Astrocyte (in vitro differentiated cells and primary cell): ENCODE measurements at regions not wholly inside any gene's neighbourhood (a gene's known extent, or its start where the extent isn't known, plus 50 kb on each side); places are given as distances from the start of the nearest gene placed in this dataset.

Source experiments
- DNase-seq: peaks from one replicate; pipeline ENCODE4 v3.0.0-alpha.2; 2010; ENCODE audit warnings: low read depth
- FAIRE-seq: peaks from 2 replicates; lab custom pipeline; 2011; peaks lifted over from hg19 to GRCh38; lab: Jason Lieb, UNC
- H2AFZ ChIP-seq: 2 replicates; pipeline ENCODE4 v1.6.0; 2012; ENCODE audit warnings: low read depth, low read length, inconsistent platforms
- H3K27ac ChIP-seq: 2 replicates; pipeline ENCODE4 v1.5.1; 2011; ENCODE audit warnings: low read depth, low read length, inconsistent platforms
- H3K27me3 ChIP-seq: 2 replicates; pipeline ENCODE4 v1.6.0; 2011; ENCODE audit warnings: low read length, inconsistent platforms; ENCODE audit not compliant: insufficient read depth
- H3K36me3 ChIP-seq: 2 replicates; pipeline ENCODE4 v1.5.1; 2011; ENCODE audit warnings: low read length, inconsistent platforms; ENCODE audit not compliant: insufficient read depth
- H3K4me1 ChIP-seq: 2 replicates; pipeline ENCODE4 v1.5.1; 2011; ENCODE audit warnings: low read length, inconsistent platforms; ENCODE audit not compliant: insufficient read depth
- H3K4me2 ChIP-seq: 2 replicates; pipeline ENCODE4 v1.6.0; 2012; ENCODE audit warnings: low read length, inconsistent platforms
- H3K4me3 ChIP-seq: 2 replicates; pipeline ENCODE4 v1.5.1; 2011; ENCODE audit warnings: low read depth, mild to moderate bottlenecking, low read length, inconsistent platforms; ENCODE audit not compliant: insufficient read depth
- H3K79me2 ChIP-seq: 2 replicates; pipeline ENCODE4 v1.6.0; 2012; ENCODE audit warnings: mild to moderate bottlenecking, low read length, inconsistent platforms; ENCODE audit not compliant: insufficient read depth
- H3K9ac ChIP-seq: 2 replicates; pipeline ENCODE4 v1.6.0; 2012; ENCODE audit warnings: mild to moderate bottlenecking, low read length, inconsistent platforms
- H3K9me3 ChIP-seq: 2 replicates; pipeline ENCODE4 v1.5.1; 2012; ENCODE audit warnings: low read depth, mild to moderate bottlenecking, low read length, inconsistent platforms; ENCODE audit not compliant: insufficient read depth
- H4K20me1 ChIP-seq: 2 replicates; pipeline ENCODE4 v1.6.0; 2012; ENCODE audit warnings: low read length, inconsistent platforms; ENCODE audit not compliant: insufficient read depth
- H3K27ac Mint-ChIP-seq: one replicate; pipeline ENCODE4 v1.8.0; 2021; ENCODE audit warnings: mild to moderate bottlenecking, mixed read lengths; ENCODE audit not compliant: unreplicated experiment
- H3K27me3 Mint-ChIP-seq: one replicate; pipeline ENCODE4 v1.8.0; 2021; ENCODE audit warnings: low read depth, mixed read lengths; ENCODE audit not compliant: unreplicated experiment
- H3K36me3 Mint-ChIP-seq: one replicate; pipeline ENCODE4 v1.8.0; 2021; ENCODE audit warnings: low read depth, mixed read lengths; ENCODE audit not compliant: unreplicated experiment
- H3K4me1 Mint-ChIP-seq: one replicate; pipeline ENCODE4 v1.8.0; 2021; ENCODE audit warnings: low read depth, mixed read lengths; ENCODE audit not compliant: unreplicated experiment
- H3K4me3 Mint-ChIP-seq: one replicate; pipeline ENCODE4 v1.8.0; 2021; ENCODE audit warnings: mild to moderate bottlenecking, moderate library complexity, mixed read lengths; ENCODE audit not compliant: unreplicated experiment
- H3K9me3 Mint-ChIP-seq: one replicate; pipeline ENCODE4 v1.8.0; 2021; ENCODE audit warnings: mild to moderate bottlenecking, mixed read lengths; ENCODE audit not compliant: unreplicated experiment
- CTCF ChIP-seq: IDR thresholded peaks from 2 replicates; pipeline ENCODE4 v1.5.1; 2011; ENCODE audit warnings: low read depth, mild to moderate bottlenecking, inconsistent platforms, low read length, moderate library complexity; ENCODE audit not compliant: insufficient read depth
- EZH2 ChIP-seq: IDR thresholded peaks from 2 replicates; pipeline ENCODE4 v1.6.1; 2012; ENCODE audit warnings: mild to moderate bottlenecking, low read length, inconsistent platforms; ENCODE audit not compliant: insufficient read depth

DNA sequence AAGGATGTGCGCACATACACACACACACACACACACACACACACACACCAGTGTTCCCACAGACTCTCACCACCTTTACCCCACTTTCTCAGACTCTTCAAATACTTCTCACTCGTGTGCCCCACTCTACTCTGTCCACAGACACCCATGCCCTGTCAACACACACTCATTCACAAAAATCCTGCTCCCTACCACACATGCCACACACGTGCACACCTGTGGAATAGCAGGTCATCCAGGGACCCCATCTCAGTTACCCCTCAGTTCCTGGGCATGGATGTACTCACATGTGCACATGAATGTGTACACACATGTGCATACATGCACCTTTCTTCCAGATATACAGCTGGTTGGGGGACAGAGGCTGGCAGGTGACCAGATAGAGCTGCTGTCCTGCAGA lies 142.9 kb downstream of the EMX2 start:
- Mint-ChIP-seq H3K27me3 (peaks cover 63% of the 10 kb centered on the region), H3K9me3 (no peaks in the 10 kb centered on the region), H3K4me3 (no peak overlapping the region), H3K36me3 (no peaks in the 10 kb centered on the region), H3K27ac (no peak overlapping the region), H3K4me1 (peaks cover 8% of the 10 kb centered on the region)
- FAIRE-seq (no peak), DNase-seq (no peak)
- H3K9ac ChIP-seq, result no peak overlapping the region
- no peak overlapping the region for H2AFZ ChIP-seq
- H3K79me2 ChIP-seq, result no peaks in the 10 kb centered on the region
- H3K4me3 ChIP-seq, result no peak overlapping the region
- no peak overlapping the region for H3K4me2 ChIP-seq
- TF ChIP-seq EZH2 (no peak), CTCF (no peak)
- H3K27me3 ChIP-seq, result no peaks in the 10 kb centered on the region
- no peak overlapping the region for H3K27ac ChIP-seq
- no peaks in the 10 kb centered on the region for H3K9me3 ChIP-seq
- H3K36me3 ChIP-seq, result no peaks in the 10 kb centered on the region
- no peaks in the 10 kb centered on the region for H4K20me1 ChIP-seq
- no peaks in the 10 kb centered on the region for H3K4me1 ChIP-seq

GRCh38 chr10:117686606-117687005 lies 144.1 kb downstream of the EMX2 start:
- no peaks in the 10 kb centered on the region for H3K27me3 ChIP-seq
- DNase-seq, result no peak
- no peak overlapping the region for H3K27ac Mint-ChIP-seq

More at GRCh38 chr10:117686606-117687005, 144.1 kb downstream of the EMX2 start:
- Mint-ChIP-seq H3K9me3 (no peaks in the 10 kb centered on the region), H3K4me1 (no peaks in the 10 kb centered on the region), H3K4me3 (no peak overlapping the region), H3K27me3 (peaks cover 64% of the 10 kb centered on the region), H3K36me3 (no peaks in the 10 kb centered on the region)
- TF ChIP-seq EZH2 (no peak), CTCF (no peak)
- H4K20me1 ChIP-seq, result no peaks in the 10 kb centered on the region
- no peak overlapping the region for H3K4me2 ChIP-seq
- H3K79me2 ChIP-seq, result no peaks in the 10 kb centered on the region
- no peak overlapping the region for H3K4me3 ChIP-seq
- H3K9me3 ChIP-seq, result no peaks in the 10 kb centered on the region
- H3K27ac ChIP-seq, result no peak overlapping the region
- no peaks in the 10 kb centered on the region for H3K36me3 ChIP-seq
- H3K4me1 ChIP-seq, result no peaks in the 10 kb centered on the region
- H3K9ac ChIP-seq, result no peak overlapping the region
- FAIRE-seq, result no peak
- H2AFZ ChIP-seq, result no peak overlapping the region
